BE2C (cell line): ENCODE measurements at regions not wholly inside any gene's neighbourhood (a gene's known extent, or its start where the extent isn't known, plus 50 kb on each side); places are given as distances from the start of the nearest gene placed in this dataset.

Experiments used
- DNase-seq: peaks from one replicate; pipeline ENCODE4 v3.0.0-alpha.2; 2020
- H3K27me3 ChIP-seq: fragments of 250-450 bp; sonication (Bioruptor Pico); 2 replicates; pipeline ENCODE4 v1.5.1; 2020; ENCODE audit warnings: mild to moderate bottlenecking
- H3K36me3 ChIP-seq: fragments of 250-450 bp; sonication (Bioruptor Pico); 2 replicates; pipeline ENCODE4 v1.5.1; 2020; ENCODE audit warnings: mild to moderate bottlenecking
- H3K4me1 ChIP-seq: fragments of 250-450 bp; sonication (Bioruptor Pico); 2 replicates; pipeline ENCODE4 v1.5.1; 2020
- H3K4me3 ChIP-seq: 2 replicates; pipeline ENCODE4 v1.5.1; 2011; ENCODE audit warnings: low read depth, low read length
- H3K9me3 ChIP-seq: fragments of 250-450 bp; sonication (Bioruptor Pico); 2 replicates; pipeline ENCODE4 v1.5.1; 2020
- TF ChIP-seq, protein P1 (sequence below): IDR thresholded peaks from 2 replicates; pipeline ENCODE4 v1.5.1; 2012; ENCODE audit warnings: mild to moderate bottlenecking, low read depth, low read length

DNA sequence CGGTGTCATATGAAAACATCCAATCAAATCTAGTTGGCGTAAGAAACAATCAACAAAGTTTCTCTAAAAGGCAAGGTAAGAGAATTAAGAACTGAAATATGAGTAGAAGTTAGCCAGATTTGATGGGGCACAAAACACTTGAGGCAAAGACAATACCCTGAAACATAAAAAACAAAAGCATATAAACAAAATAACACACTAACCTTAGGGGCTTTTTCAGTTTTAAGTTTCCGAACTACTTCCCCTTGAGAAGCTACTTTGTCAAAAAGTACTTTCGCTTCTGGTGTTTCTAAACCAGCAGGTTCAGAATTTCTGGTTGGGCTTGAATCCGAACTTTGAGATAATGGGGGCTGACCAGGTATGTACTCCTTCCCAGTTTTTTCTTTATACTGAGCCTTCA lies 57.9 kb downstream of the EPRS1 start:
- H3K36me3 ChIP-seq, result peaks cover 40% of the 10 kb centered on the region
- no peaks in the 10 kb centered on the region for H3K27me3 ChIP-seq
- H3K4me1 ChIP-seq, result no peaks in the 10 kb centered on the region
- TF ChIP-seq, protein P1, sequence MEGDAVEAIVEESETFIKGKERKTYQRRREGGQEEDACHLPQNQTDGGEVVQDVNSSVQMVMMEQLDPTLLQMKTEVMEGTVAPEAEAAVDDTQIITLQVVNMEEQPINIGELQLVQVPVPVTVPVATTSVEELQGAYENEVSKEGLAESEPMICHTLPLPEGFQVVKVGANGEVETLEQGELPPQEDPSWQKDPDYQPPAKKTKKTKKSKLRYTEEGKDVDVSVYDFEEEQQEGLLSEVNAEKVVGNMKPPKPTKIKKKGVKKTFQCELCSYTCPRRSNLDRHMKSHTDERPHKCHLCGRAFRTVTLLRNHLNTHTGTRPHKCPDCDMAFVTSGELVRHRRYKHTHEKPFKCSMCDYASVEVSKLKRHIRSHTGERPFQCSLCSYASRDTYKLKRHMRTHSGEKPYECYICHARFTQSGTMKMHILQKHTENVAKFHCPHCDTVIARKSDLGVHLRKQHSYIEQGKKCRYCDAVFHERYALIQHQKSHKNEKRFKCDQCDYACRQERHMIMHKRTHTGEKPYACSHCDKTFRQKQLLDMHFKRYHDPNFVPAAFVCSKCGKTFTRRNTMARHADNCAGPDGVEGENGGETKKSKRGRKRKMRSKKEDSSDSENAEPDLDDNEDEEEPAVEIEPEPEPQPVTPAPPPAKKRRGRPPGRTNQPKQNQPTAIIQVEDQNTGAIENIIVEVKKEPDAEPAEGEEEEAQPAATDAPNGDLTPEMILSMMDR, result no peak
- no peak for DNase-seq
- no peak overlapping the region for H3K4me3 ChIP-seq
- no peaks in the 10 kb centered on the region for H3K9me3 ChIP-seq

DNA sequence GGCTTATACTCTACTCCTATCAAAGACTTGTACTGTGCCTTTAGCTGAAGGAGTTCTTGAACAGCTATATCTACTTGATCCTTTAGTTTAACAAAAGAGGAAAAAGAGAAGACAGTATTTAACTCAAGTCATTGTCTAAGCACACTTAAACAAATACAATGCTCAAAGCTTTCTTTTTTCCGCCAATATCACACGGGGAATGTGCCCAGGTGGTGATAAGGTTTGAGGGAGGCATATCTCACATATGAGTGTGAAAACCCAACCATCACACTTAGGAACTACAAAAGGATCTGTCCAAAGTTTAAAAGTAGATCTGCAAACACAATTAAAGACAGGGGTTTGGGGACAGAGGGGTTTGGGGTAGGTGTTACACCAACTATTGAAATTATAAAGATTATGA lies 59.0 kb upstream of the SLC30A10 start:
- Histone ChIP-seq H3K27me3 (no peaks in the 10 kb centered on the region), H3K36me3 (peaks cover 48% of the 10 kb centered on the region), H3K9me3 (no peaks in the 10 kb centered on the region), H3K4me3 (no peak overlapping the region), H3K4me1 (no peaks in the 10 kb centered on the region)
- TF ChIP-seq, protein P1, result no peak
- no peak for DNase-seq

DNA sequence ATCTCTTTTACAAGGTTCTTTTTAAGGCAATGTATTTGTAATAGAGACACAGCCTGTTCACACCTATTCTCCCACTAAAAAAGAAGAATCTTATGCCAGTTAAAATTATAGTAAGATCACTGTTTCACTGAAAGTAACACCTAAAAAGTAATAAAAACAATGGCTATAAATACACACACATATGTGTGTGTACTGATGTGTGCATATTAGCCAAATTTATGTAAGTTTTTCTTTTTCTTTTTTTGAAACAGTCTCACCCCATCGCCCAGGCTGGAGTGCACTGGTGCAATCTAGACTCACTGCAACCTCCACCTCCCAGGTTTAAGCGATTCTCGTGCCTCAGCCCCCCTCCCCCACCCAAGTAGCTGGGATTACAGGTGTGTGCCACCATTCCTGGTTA lies 56.8 kb upstream of the SLC30A10 start:
- TF ChIP-seq, protein P1, result no peak
- H3K9me3 ChIP-seq, result no peaks in the 10 kb centered on the region
- no peak for DNase-seq
- no peak overlapping the region for H3K4me3 ChIP-seq
- H3K27me3 ChIP-seq, result no peaks in the 10 kb centered on the region
- no peaks in the 10 kb centered on the region for H3K4me1 ChIP-seq
- peaks cover 59% of the 10 kb centered on the region for H3K36me3 ChIP-seq
